Common myeloid progenitor, CD34-positive (primary cell): ENCODE measurements at regions not wholly inside any gene's neighbourhood (a gene's known extent, or its start where the extent isn't known, plus 50 kb on each side); places are given as distances from the start of the nearest gene placed in this dataset.
"Not testable (repeated sequence)": the region's sequence is repeated elsewhere in the genome, so short reads cannot be mapped to it uniquely, and the experiment has no call there.

Source experiments
- CTCF ChIA-PET: fragments of 350-600 bp; sonication (Branson Sonifier 250); formaldehyde crosslinking; loops from one replicate; lab custom pipeline; 2021; ENCODE audit warnings: antibody characterized with exemption; lab: Charles Lee
- POLR2A ChIA-PET: fragments of 350-600 bp; sonication (Branson Sonifier 250); formaldehyde crosslinking; loops from one replicate; lab custom pipeline; 2021; ENCODE audit warnings: antibody characterized with exemption; lab: Charles Lee
- DNase-seq, 3 donors: peaks; one replicate each; pipeline versions ENCODE4 v3.0.0 to v3.0.0-alpha.2; 2013
- H3K27ac ChIP-seq, 2 experiments: 1 replicate in 1 of 2; 2 replicates in 1 of 2; pipeline ENCODE4 v1.7.0; 2013; ENCODE audit warnings: inconsistent platforms in 2 of 2, low read length in 2 of 2, mild to moderate bottlenecking in 2 of 2, low read depth in 1 of 2, moderate library complexity in 1 of 2; ENCODE audit not compliant: severe bottlenecking in 2 of 2, insufficient read depth in 1 of 2, poor library complexity in 1 of 2
- H3K27me3 ChIP-seq, 5 experiments: replicated peaks in 2 of 5; 1 replicate in 3 of 5; 2 replicates in 2 of 5; pipeline versions ENCODE4 v1.6.1 to v1.7.0; 2013; ENCODE audit warnings: low read length in 4 of 5, mild to moderate bottlenecking in 2 of 5, moderate library complexity in 2 of 5, inconsistent platforms in 1 of 5; ENCODE audit not compliant: insufficient read depth in 5 of 5, control insufficient read depth in 4 of 5
- H3K36me3 ChIP-seq, 4 experiments: 1 replicate in 2 of 4; 2 replicates in 2 of 4; pipeline versions ENCODE4 v1.6.1 to v1.7.0; 2013; ENCODE audit warnings: low read length in 3 of 4, control low read depth in 1 of 4, mild to moderate bottlenecking in 1 of 4; ENCODE audit not compliant: control insufficient read depth in 4 of 4, insufficient read depth in 4 of 4
- H3K4me1 ChIP-seq, 4 experiments: 1 replicate in 3 of 4; 2 replicates in 1 of 4; pipeline versions ENCODE4 v1.6.1 to v1.7.1; 2013; ENCODE audit warnings: low read length in 3 of 4, mild to moderate bottlenecking in 3 of 4, control low read depth in 1 of 4, inconsistent platforms in 1 of 4, moderate library complexity in 1 of 4; ENCODE audit not compliant: control insufficient read depth in 4 of 4, insufficient read depth in 4 of 4; ENCODE audit errors: control extremely low read depth in 1 of 4
- H3K4me3 ChIP-seq, 7 experiments: 1 replicate in 4 of 7; 2 replicates in 3 of 7; pipeline versions ENCODE4 v1.5.1 to v1.7.0; 2013; ENCODE audit warnings: mild to moderate bottlenecking in 7 of 7, low read length in 6 of 7, moderate library complexity in 6 of 7, inconsistent platforms in 2 of 7, low read depth in 2 of 7, control low read depth in 1 of 7; ENCODE audit not compliant: insufficient read depth in 4 of 7, control insufficient read depth in 1 of 7; ENCODE audit errors: extremely low read depth in 1 of 7
- H3K9me3 ChIP-seq, 5 experiments: 1 replicate in 4 of 5; 2 replicates in 1 of 5; pipeline versions ENCODE4 v1.6.1 to v1.7.1; 2013; ENCODE audit warnings: low read length in 4 of 5, mild to moderate bottlenecking in 2 of 5, inconsistent platforms in 1 of 5, low read depth in 1 of 5, moderate library complexity in 1 of 5; ENCODE audit not compliant: control insufficient read depth in 4 of 5, insufficient read depth in 2 of 5; ENCODE audit errors: control extremely low read depth in 1 of 5
- WGBS: methylation state at CpG from one replicate; pipeline ENCODE4 v1.1.5; 2013; ENCODE audit not compliant: insufficient coverage; 5-methylcytosine and 5-hydroxymethylcytosine counted together

DNA sequence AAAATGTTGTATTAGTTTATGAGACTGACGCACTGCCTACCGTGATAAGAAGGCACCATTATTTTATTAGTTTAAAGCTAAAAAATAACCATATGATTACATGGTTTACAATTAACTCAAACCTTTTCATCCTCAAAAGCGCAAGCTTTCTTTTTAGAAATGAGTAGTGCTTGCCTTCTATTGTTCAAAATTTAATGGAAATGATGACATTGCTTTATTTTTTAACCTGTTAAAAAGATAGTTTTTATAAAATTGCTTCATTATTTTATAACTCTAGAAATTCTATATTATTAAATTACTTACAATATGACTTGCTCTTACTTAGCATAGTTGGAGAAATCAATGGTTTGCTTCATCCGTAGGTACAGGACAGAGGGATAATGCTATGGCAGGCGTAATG, 78.7 kb upstream of the HDDC2 start:
- H3K4me1 ChIP-seq, result peaks cover 0 to 4% (median 0%) of the 10 kb centered on the region in 4 experiments
- WGBS, result 100% methylated on average over 2 of the region's 5 CpGs
- H3K27ac ChIP-seq, result no peak overlapping the region
- ChIA-PET POLR2A (no interaction called here), CTCF (no interaction called here)
- H3K4me3 ChIP-seq, result no peak overlapping the region
- peaks cover 0 to 23% (median 17%) of the 10 kb centered on the region in 5 experiments for H3K27me3 ChIP-seq
- H3K36me3 ChIP-seq, result no peaks in the 10 kb centered on the region
- DNase-seq, result no peak
- H3K9me3 ChIP-seq, result no peaks in the 10 kb centered on the region

DNA sequence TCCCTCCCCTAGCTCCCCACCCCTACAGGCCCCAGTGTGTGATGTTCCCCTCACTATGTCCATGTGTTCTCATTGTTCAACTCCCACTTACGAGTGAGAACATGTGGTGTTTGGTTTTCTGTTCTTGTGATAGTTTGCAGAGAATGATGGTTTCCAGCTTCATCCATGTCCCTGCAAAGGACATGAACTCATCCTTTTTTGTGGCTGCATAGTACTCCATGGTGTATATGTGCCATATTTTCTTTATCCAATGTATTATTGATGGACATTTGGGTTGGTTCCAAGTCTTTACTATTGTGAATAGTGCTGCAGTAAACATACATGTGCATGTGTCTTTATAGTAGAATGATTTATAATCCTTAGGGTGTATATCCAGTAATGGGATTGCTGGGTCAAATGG, 84.6 kb upstream of the HDDC2 start:
- POLR2A ChIA-PET, H3K27me3 ChIP-seq, H3K4me3 ChIP-seq, H3K9me3 ChIP-seq, CTCF ChIA-PET, DNase-seq, H3K36me3 ChIP-seq, H3K4me1 ChIP-seq, H3K27ac ChIP-seq: not testable (repeated sequence)
- WGBS, result no CpG with 5 or more reads among the region's 1 CpG

DNA sequence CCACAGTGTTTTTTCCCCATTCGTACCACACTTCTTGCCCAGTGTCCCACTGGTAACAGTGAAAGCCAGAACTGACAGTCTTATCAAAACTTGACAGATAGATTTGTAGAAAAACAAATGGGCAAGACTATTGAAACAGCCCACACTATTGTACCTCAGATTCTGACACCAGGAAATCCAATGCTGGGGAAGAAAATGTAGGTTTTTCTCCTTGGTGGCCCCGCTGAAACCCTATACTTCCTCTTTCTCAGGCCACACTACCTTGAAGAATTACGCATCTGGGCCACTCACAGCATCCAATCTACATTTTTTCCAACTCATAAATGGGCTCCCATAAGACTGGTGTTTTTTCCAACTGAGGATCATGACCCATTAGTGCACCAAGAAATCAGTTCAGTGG, 90.9 kb upstream of the HDDC2 start:
- POLR2A ChIA-PET, result no interaction called here
- Histone ChIP-seq H3K4me1 (peaks cover 7 to 20% (median 7%) of the 10 kb centered on the region in 4 experiments), H3K27ac (no peak overlapping the region), H3K4me3 (no peak overlapping the region), H3K36me3 (no peaks in the 10 kb centered on the region), H3K9me3 (no peaks in the 10 kb centered on the region), H3K27me3 (peaks cover 0 to 2% (median 0%) of the 10 kb centered on the region in 5 experiments)
- peak in 2 of 3 donors; percentile 31 to 34 for DNase-seq
- CTCF ChIA-PET, result interaction anchor here (1.1 kb wide), 1 partner anchor 10 kb away, joined by 3 read pairs; no protein-coding TSS in a partner anchor
- 40% methylated on average over 1 of the region's 3 CpGs for WGBS

DNA sequence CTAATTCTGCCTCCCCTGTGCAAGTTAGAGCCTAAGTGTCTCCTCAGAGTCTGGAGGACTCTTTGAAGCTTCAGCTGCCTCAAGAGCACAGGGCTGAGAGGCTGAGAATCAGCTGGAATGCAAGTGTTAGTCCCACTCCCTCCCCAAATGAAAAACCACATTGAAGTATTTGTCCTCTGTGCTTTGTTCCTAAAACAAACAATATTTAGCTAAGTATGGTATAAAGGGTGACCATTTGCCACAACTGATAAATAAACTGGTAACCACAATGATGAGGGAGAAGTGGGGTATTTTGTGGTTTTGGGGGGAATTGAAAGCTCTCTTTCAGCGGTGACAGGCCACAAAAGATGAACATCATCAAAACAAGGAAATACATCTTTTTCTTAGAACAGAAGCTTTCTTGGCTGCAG, 91.7 kb upstream of the HDDC2 start:
- H3K9me3 ChIP-seq, result no peaks in the 10 kb centered on the region
- peak; percentile 51 to 82 (median 81) for DNase-seq
- ChIA-PET CTCF (interaction anchor here (1.1 kb wide), 2 partner anchors 11 to 19 kb away, joined by 3 read pairs; no protein-coding TSS in a partner anchor), POLR2A (no interaction called here)
- peaks cover 0 to 2% (median 0%) of the 10 kb centered on the region in 5 experiments for H3K27me3 ChIP-seq
- H3K27ac ChIP-seq, result no peak overlapping the region
- H3K4me3 ChIP-seq, result no peak overlapping the region
- no peaks in the 10 kb centered on the region for H3K36me3 ChIP-seq
- H3K4me1 ChIP-seq, result peaks cover 7 to 20% (median 7%) of the 10 kb centered on the region in 4 experiments
- no CpG with 5 or more reads among the region's 1 CpG for WGBS

DNA sequence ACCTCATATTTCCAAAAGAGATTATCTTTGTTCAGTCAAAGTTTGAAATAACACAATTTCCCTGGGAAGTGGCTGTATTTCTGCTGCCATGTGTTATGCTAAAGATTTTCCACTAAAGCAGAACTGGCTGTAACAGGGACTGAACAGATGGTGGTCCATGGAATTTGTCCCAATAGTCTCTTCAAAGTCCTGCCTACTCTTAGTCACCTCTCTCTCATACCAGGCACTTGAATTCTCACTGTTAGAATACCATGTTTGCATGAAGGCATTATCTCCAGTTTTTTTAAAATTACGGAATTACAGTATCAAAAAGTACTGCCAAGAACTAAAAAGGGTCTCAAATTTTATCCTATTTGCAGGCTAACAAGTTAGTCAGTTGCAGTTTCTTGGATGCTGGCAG, 105.0 kb upstream of the HDDC2 start:
- Histone ChIP-seq H3K27me3 (no peaks in the 10 kb centered on the region), H3K4me3 (no peak overlapping the region), H3K36me3 (no peaks in the 10 kb centered on the region), H3K9me3 (peaks cover 0 to 3% (median 0%) of the 10 kb centered on the region in 5 experiments), H3K4me1 (no peaks in the 10 kb centered on the region), H3K27ac (no peak overlapping the region)
- POLR2A ChIA-PET, result no interaction called here
- CTCF ChIA-PET, result no interaction called here
- WGBS, result 100% methylated on average over 1 of the region's 1 CpG
- no peak for DNase-seq

DNA sequence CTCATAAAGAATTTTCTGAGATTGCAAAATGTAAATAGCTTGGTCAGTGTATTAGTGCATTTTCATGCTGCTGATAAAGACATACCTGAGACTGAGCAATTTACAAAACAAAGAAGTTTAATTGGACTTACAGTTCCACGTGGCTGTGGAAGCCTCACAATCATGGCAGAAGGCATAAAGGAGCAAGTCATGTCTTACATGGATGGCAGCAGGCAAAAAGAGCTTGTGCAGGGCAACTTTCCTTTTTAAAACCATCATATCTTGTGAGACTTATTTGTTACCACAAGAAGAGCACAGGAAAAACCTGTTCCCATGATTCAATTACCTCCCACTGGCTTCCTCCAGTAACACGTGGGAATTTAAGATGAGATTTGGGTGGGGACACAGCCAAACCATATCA, 112.7 kb upstream of the HDDC2 start:
- no peaks in the 10 kb centered on the region for H3K36me3 ChIP-seq
- no peak overlapping the region for H3K27ac ChIP-seq
- CTCF ChIA-PET, result no interaction called here
- POLR2A ChIA-PET, result no interaction called here
- no peak overlapping the region for H3K4me3 ChIP-seq
- no peak for DNase-seq
- H3K4me1 ChIP-seq, result no peaks in the 10 kb centered on the region
- H3K27me3 ChIP-seq, result no peaks in the 10 kb centered on the region
- peaks cover 0 to 2% (median 0%) of the 10 kb centered on the region in 5 experiments for H3K9me3 ChIP-seq
- 90% methylated on average over 1 of the region's 2 CpGs for WGBS

DNA sequence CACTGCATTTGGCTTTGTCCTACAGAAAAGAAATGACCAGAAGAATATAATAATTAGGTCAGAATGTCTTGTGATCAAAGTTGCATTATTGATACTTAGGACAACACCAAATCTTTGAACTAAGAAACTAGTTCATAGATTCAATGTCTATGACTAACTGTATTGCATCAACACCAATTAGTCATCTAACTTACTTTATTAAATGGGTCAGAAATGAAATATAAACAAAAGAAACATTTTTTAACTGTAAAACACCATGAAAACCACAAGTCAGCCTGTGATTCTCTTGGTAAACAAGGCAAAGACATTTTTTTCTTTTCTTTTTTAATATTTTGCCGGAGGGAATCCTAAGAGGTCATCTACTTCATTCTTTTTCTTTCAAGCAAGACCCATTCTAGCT, 114.1 kb upstream of the HDDC2 start:
- Histone ChIP-seq H3K4me3 (no peak overlapping the region), H3K27me3 (no peaks in the 10 kb centered on the region), H3K4me1 (no peaks in the 10 kb centered on the region), H3K36me3 (no peaks in the 10 kb centered on the region), H3K9me3 (peaks cover 0 to 2% (median 0%) of the 10 kb centered on the region in 5 experiments), H3K27ac (no peak overlapping the region)
- ChIA-PET CTCF (no interaction called here), POLR2A (no interaction called here)
- DNase-seq, result no peak
- WGBS, result no CpG with 5 or more reads among the region's 1 CpG
